Stimulated activated CD4-positive, alpha-beta T cell treated with anti-CD3 and anti-CD28 coated beads, Interleukin-4, amount 100 ng/mL, for 1 hour (primary cell): ENCODE measurements at regions not wholly inside any gene's neighbourhood (a gene's known extent, or its start where the extent isn't known, plus 50 kb on each side); places are given as distances from the start of the nearest gene placed in this dataset.

Experiments
- DNase-seq: peaks from one replicate; pipeline ENCODE4 v3.0.0-alpha.2; 2020

GRCh38 chr10:91040343-91040742 is 119.5 kb upstream of the ANKRD1 start:
- DNase-seq = no peak

- DNase-seq = no peak
Observed at GRCh38 chr10:91042069-91042468, 121.2 kb upstream of the ANKRD1 start.

- DNase-seq = no peak
Observed at GRCh38 chr10:91043173-91043910, 122.5 kb upstream of the ANKRD1 start.

- DNase-seq = no peak
Observed at GRCh38 chr10:91046869-91047268, 126.0 kb upstream of the ANKRD1 start.

- DNase-seq = no peak
Observed at GRCh38 chr10:91048380-91048779, 127.5 kb upstream of the ANKRD1 start.

GRCh38 chr10:91049296-91049987 is 128.6 kb upstream of the ANKRD1 start:
- DNase-seq = no peak

- DNase-seq = no peak
Observed at GRCh38 chr10:91049988-91050360, 129.1 kb upstream of the ANKRD1 start.

GRCh38 chr10:91050371-91051034 is 129.6 kb upstream of the ANKRD1 start:
- DNase-seq = no peak

GRCh38 chr10:91051829-91052228 is 130.9 kb upstream of the ANKRD1 start:
- no peak for DNase-seq

GRCh38 chr10:91054325-91054724 is 133.4 kb upstream of the ANKRD1 start:
- no peak for DNase-seq

GRCh38 chr10:91061187-91061586 is 140.3 kb upstream of the ANKRD1 start:
- DNase-seq = no peak

GRCh38 chr10:91061608-91062007 is 140.7 kb upstream of the ANKRD1 start:
- DNase-seq = no peak

GRCh38 chr10:91062091-91062490 is 141.2 kb upstream of the ANKRD1 start:
- no peak for DNase-seq

GRCh38 chr10:91071786-91072185 is 148.7 kb upstream of the PCGF5 start:
- DNase-seq = no peak

- DNase-seq = no peak
Observed at GRCh38 chr10:91073286-91073979, 147.0 kb upstream of the PCGF5 start.

- DNase-seq = no peak
Observed at GRCh38 chr10:91076991-91077548, 143.4 kb upstream of the PCGF5 start.

- no peak for DNase-seq
Observed at GRCh38 chr10:91077549-91078071, 142.9 kb upstream of the PCGF5 start.

GRCh38 chr10:91080776-91081175 is 139.7 kb upstream of the PCGF5 start:
- DNase-seq = no peak

GRCh38 chr10:91082447-91082846 is 138.0 kb upstream of the PCGF5 start:
- no peak for DNase-seq

GRCh38 chr10:91088300-91089140 is 131.9 kb upstream of the PCGF5 start:
- no peak for DNase-seq

GRCh38 chr10:91090761-91091529 is 129.5 kb upstream of the PCGF5 start:
- no peak for DNase-seq
